Neural cell (in vitro differentiated cells): ENCODE measurements at regions not wholly inside any gene's neighbourhood (a gene's known extent, or its start where the extent isn't known, plus 50 kb on each side); places are given as distances from the start of the nearest gene placed in this dataset.

Source experiments
- H2AFZ ChIP-seq: fragments of 200-600, 300-800 bp; sonication (generic), shearing (Covaris generic); 2 replicates; pipeline ENCODE4 v1.6.0; 2014; ENCODE audit warnings: low read depth, mild to moderate bottlenecking, antibody characterized with exemption, low read length, moderate library complexity
- H3F3A ChIP-seq: fragments of 200-600 bp; shearing (Covaris generic); 2 replicates; pipeline ENCODE4 v1.6.1; 2016; ENCODE audit warnings: mild to moderate bottlenecking, moderate library complexity, mixed read lengths, antibody characterized with exemption, low read length; ENCODE audit not compliant: insufficient read depth, poor library complexity, severe bottlenecking
- H3K27ac ChIP-seq: fragments of 200-600, 300-800 bp; sonication (generic), shearing (Covaris generic); 2 replicates; pipeline ENCODE4 v1.5.1; 2014; ENCODE audit warnings: mild to moderate bottlenecking, low read length, moderate library complexity
- H3K27me3 ChIP-seq: fragments of 300-800, 200-600 bp; sonication (generic), shearing (Covaris generic); 2 replicates; pipeline ENCODE4 v1.6.0; 2014; ENCODE audit warnings: mild to moderate bottlenecking, low read depth, low read length, moderate library complexity; ENCODE audit not compliant: insufficient read depth
- H3K36me3 ChIP-seq: fragments of 300-800, 200-600 bp; sonication (generic), shearing (Covaris generic); 2 replicates; pipeline ENCODE4 v1.5.1; 2014; ENCODE audit warnings: mild to moderate bottlenecking, antibody characterized with exemption, low read length, moderate library complexity; ENCODE audit not compliant: insufficient read depth
- H3K4me2 ChIP-seq: fragments of 300-800, 200-600 bp; sonication (generic), shearing (Covaris generic); 2 replicates; pipeline ENCODE4 v1.6.0; 2014; ENCODE audit warnings: mild to moderate bottlenecking, low read length
- H3K4me3 ChIP-seq: fragments of 300-800, 200-600 bp; sonication (generic), shearing (Covaris generic); 2 replicates; pipeline ENCODE4 v1.5.1; 2014; ENCODE audit warnings: mild to moderate bottlenecking, low read length, moderate library complexity
- H3K79me2 ChIP-seq: fragments of 200-600 bp; shearing (Covaris generic); replicated peaks from 2 replicates; pipeline ENCODE4 v1.6.0; 2014; ENCODE audit warnings: mild to moderate bottlenecking, low read length, moderate library complexity; ENCODE audit not compliant: insufficient read depth
- H3K9ac ChIP-seq: fragments of 300-800, 200-600 bp; sonication (generic), shearing (Covaris generic); 2 replicates; pipeline ENCODE4 v1.6.1; 2016; ENCODE audit warnings: mild to moderate bottlenecking, low read length, mixed read lengths
- H3K9me2 ChIP-seq: fragments of 200-600 bp; shearing (Covaris generic); 2 replicates; pipeline ENCODE4 v1.6.1; 2016; ENCODE audit warnings: mild to moderate bottlenecking, low read length, mixed read lengths; ENCODE audit not compliant: insufficient read depth
- H3K9me3 ChIP-seq: fragments of 200-600, 300-800 bp; sonication (generic), shearing (Covaris generic); 2 replicates; pipeline ENCODE4 v1.6.1; 2016; ENCODE audit warnings: mild to moderate bottlenecking, mixed run types, low read length, moderate library complexity, mixed read lengths
- H4K20me1 ChIP-seq: fragments of 200-600 bp; shearing (Covaris generic); 2 replicates; pipeline ENCODE4 v1.6.1; 2016; ENCODE audit warnings: mild to moderate bottlenecking, mixed run types; ENCODE audit not compliant: insufficient read depth
- CTCF ChIP-seq: fragments of 450-650 bp; IDR thresholded peaks from 2 replicates; pipeline ENCODE4 v1.5.1; 2014; ENCODE audit warnings: antibody characterized with exemption, mild to moderate bottlenecking, moderate library complexity; ENCODE audit not compliant: poor library complexity, severe bottlenecking
- EP300 ChIP-seq: fragments of 450-650 bp; conservative IDR thresholded peaks from 2 replicates; pipeline ENCODE4 v1.6.1; 2014; ENCODE audit warnings: antibody characterized with exemption, mild to moderate bottlenecking, moderate library complexity; ENCODE audit not compliant: poor library complexity, severe bottlenecking
- EZH2 ChIP-seq: fragments of 200-600, 300-800 bp; shearing (Covaris generic), sonication (generic); IDR thresholded peaks from 2 replicates; pipeline ENCODE4 v1.6.1; 2014; ENCODE audit warnings: antibody characterized with exemption, low read length, borderline replicate concordance, mild to moderate bottlenecking; ENCODE audit not compliant: insufficient read depth, poor library complexity, severe bottlenecking
- MXI1 ChIP-seq: fragments of 450-650 bp; conservative IDR thresholded peaks from 2 replicates; pipeline ENCODE4 v1.6.1; 2014; ENCODE audit warnings: antibody characterized with exemption, mild to moderate bottlenecking; ENCODE audit not compliant: poor library complexity, severe bottlenecking
- POLR2AphosphoS5 ChIP-seq: IDR thresholded peaks from 2 replicates; pipeline ENCODE4 v1.6.1; 2012
- RAD21 ChIP-seq: fragments of 450-650 bp; conservative IDR thresholded peaks from 2 replicates; pipeline ENCODE4 v1.6.1; 2014; ENCODE audit warnings: antibody characterized with exemption, mild to moderate bottlenecking, moderate library complexity
- REST ChIP-seq: IDR thresholded peaks from 2 replicates; pipeline ENCODE4 v1.6.1; 2012; ENCODE audit warnings: borderline replicate concordance
- SMC3 ChIP-seq: fragments of 450-650 bp; conservative IDR thresholded peaks from 2 replicates; pipeline ENCODE4 v1.6.1; 2014; ENCODE audit warnings: antibody characterized with exemption, mild to moderate bottlenecking, moderate library complexity; ENCODE audit not compliant: poor library complexity
- TAF1 ChIP-seq: IDR thresholded peaks from 2 replicates; pipeline ENCODE4 v1.6.1; 2012; ENCODE audit warnings: low read depth

GRCh38 chr6:9711365-9711764, 703.5 kb downstream of the TFAP2A start:
- H3K4me3 ChIP-seq = no peak overlapping the region
- no peaks in the 10 kb centered on the region for H3K27me3 ChIP-seq
- H2AFZ ChIP-seq = no peak overlapping the region
- H3K4me2 ChIP-seq = no peak overlapping the region
- H3K36me3 ChIP-seq = no peaks in the 10 kb centered on the region
- no peaks in the 10 kb centered on the region for H3F3A ChIP-seq
- H3K9ac ChIP-seq = no peak overlapping the region
- no peaks in the 10 kb centered on the region for H3K9me2 ChIP-seq
- no peaks in the 10 kb centered on the region for H3K9me3 ChIP-seq
- no peak for TF ChIP-seq SMC3
- no peak for TF ChIP-seq POLR2AphosphoS5
- no peak for TF ChIP-seq CTCF
- no peak for TF ChIP-seq RAD21
- no peak for TF ChIP-seq EZH2
- TF ChIP-seq REST = no peak
- TF ChIP-seq MXI1 = no peak
- no peak for TF ChIP-seq EP300
- no peak for TF ChIP-seq TAF1
- no peaks in the 10 kb centered on the region for H4K20me1 ChIP-seq
- H3K27ac ChIP-seq = no peak overlapping the region
- no peaks in the 10 kb centered on the region for H3K79me2 ChIP-seq

GRCh38 chr6:9710574-9710973, 704.3 kb downstream of the TFAP2A start:
- no peak overlapping the region for H3K9ac ChIP-seq
- H4K20me1 ChIP-seq = no peaks in the 10 kb centered on the region
- TF ChIP-seq CTCF = no peak
- TF ChIP-seq RAD21 = no peak
- no peak for TF ChIP-seq EZH2
- TF ChIP-seq MXI1 = no peak
- no peak for TF ChIP-seq EP300
- no peak for TF ChIP-seq TAF1
- TF ChIP-seq REST = no peak
- TF ChIP-seq SMC3 = no peak
- TF ChIP-seq POLR2AphosphoS5 = no peak
- no peaks in the 10 kb centered on the region for H3F3A ChIP-seq
- H3K27ac ChIP-seq = no peak overlapping the region
- H3K4me2 ChIP-seq = no peak overlapping the region
- no peaks in the 10 kb centered on the region for H3K36me3 ChIP-seq
- H3K27me3 ChIP-seq = no peaks in the 10 kb centered on the region
- H3K4me3 ChIP-seq = no peak overlapping the region
- no peaks in the 10 kb centered on the region for H3K79me2 ChIP-seq
- H2AFZ ChIP-seq = no peak overlapping the region
- no peaks in the 10 kb centered on the region for H3K9me3 ChIP-seq
- no peaks in the 10 kb centered on the region for H3K9me2 ChIP-seq
